ENCODE measurements at regions not wholly inside any gene's neighbourhood (a gene's known extent, or its start where the extent isn't known, plus 50 kb on each side); places are given as distances from the start of the nearest gene placed in this dataset.

GRCh38 chr10:117929327-117930067 is 117.2 kb downstream of the RAB11FIP2 start:
- no peak for TF ChIP-seq EZH2 (IDR thresholded peaks at IDR 0.05)
- no peak for TF ChIP-seq POLR2AphosphoS5 (IDR thresholded peaks at IDR 0.05; ENCODE audit: borderline replicate concordance, low read depth, low read length)
